RWPE1 (cell line): ENCODE measurements at regions not wholly inside any gene's neighbourhood (a gene's known extent, or its start where the extent isn't known, plus 50 kb on each side); places are given as distances from the start of the nearest gene placed in this dataset.

Experiments
- CTCF ChIA-PET: fragments of 350-600 bp; sonication (Branson Sonifier 250); formaldehyde crosslinking; extraction: SDS; loops from one replicate; lab custom pipeline; 2021; lab: Yijun Ruan, JAX
- POLR2A ChIA-PET: fragments of 400-600 bp; formaldehyde crosslinking; extraction: SDS; loops from one replicate; lab custom pipeline; 2020; ENCODE audit warnings: antibody characterized with exemption; ENCODE audit not compliant: low non-redundant PET; lab: Yijun Ruan, JAX
- DNase-seq: peaks from one replicate; pipeline ENCODE4 v3.0.0; 2012; ENCODE audit warnings: low spot score
- H3K27ac ChIP-seq: fragments of 450-650 bp; 2 replicates; pipeline ENCODE4 v1.5.1; 2017
- CTCF ChIP-seq: fragments of 450-650 bp; conservative IDR thresholded peaks from 2 replicates; pipeline ENCODE4 v1.5.1; 2017; ENCODE audit warnings: low read depth, mild to moderate bottlenecking

GRCh38 chr19:29090783-29091526 is 122.0 kb downstream of the UQCRFS1 start:
- DNase-seq = no peak
- CTCF ChIA-PET = no interaction called here
- no peak for TF ChIP-seq CTCF
- POLR2A ChIA-PET = no interaction called here
- H3K27ac ChIP-seq = no peak overlapping the region

DNA sequence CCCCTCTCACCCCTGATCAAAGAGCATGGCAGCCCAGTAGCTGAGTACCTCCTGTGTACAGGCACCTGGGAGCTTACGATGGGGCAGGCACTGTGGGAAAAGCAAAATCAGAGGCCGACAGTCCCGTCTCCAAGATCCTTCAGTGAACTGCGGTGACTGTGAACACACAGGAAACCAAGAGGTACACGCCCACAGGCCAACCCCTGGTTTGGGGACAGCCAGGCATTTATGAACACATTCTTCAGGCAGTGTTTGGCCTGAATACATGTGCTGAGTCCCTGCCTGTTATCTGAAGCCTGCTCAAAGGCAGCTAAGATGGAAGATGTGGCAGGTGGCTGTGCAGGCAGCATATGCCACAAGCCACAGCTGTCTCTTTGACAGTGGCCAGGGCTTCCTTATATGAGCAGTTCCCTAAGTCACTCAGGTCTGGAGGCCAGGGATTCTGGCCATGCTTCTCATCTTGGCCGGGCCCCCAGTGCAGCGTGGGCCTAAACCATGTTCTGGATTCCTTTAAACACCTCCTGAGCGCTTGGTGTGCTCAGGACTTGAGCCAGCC is 123.6 kb downstream of the UQCRFS1 start:
- CTCF ChIA-PET = interaction anchor here (0.6 kb wide), 1 partner anchor 439 kb away, joined by 3 read pairs; no protein-coding TSS in a partner anchor

GRCh38 chr19:29088761-29089160 is 124.2 kb downstream of the UQCRFS1 start:
- H3K27ac ChIP-seq = no peak overlapping the region
- TF ChIP-seq CTCF = no peak
- POLR2A ChIA-PET = no interaction called here
- CTCF ChIA-PET = interaction anchor here (0.6 kb wide), 1 partner anchor 440 kb away, joined by 3 read pairs; no protein-coding TSS in a partner anchor
- DNase-seq = no peak

More for the DNA sequence above, 123.6 kb downstream of the UQCRFS1 start:
- no peak for DNase-seq
- POLR2A ChIA-PET = no interaction called here
- TF ChIP-seq CTCF = no peak
- H3K27ac ChIP-seq = no peak overlapping the region

DNA sequence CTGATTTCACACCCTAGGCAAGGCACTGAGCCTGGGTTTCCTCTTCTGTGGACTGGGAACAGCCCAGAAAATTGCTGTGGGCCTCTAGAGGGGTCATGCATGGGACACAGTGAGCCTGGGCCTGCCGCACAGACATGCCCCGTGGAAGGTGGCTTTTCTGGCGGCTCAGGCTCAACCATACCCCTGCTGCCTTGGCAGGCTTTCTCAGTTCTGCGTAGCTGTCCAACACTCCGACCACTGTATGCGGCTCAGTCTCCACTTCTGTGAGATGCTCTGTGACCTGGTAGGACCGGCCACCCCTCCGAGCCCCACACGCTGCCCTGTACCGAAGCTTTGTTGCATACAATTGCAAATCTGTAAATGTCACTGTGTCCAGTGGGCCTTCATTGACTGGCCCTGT is 126.3 kb downstream of the UQCRFS1 start:
- ChIA-PET POLR2A (no interaction called here), CTCF (interaction anchor here (0.7 kb wide), 1 partner anchor 178 kb away, joined by 6 read pairs; no protein-coding TSS in a partner anchor)
- H3K27ac ChIP-seq = no peak overlapping the region
- no peak for DNase-seq
- TF ChIP-seq CTCF = no peak

GRCh38 chr19:29086182-29086581 is 126.8 kb downstream of the UQCRFS1 start:
- no peak overlapping the region for H3K27ac ChIP-seq
- no peak for DNase-seq
- no peak for TF ChIP-seq CTCF
- ChIA-PET CTCF (interaction anchor here (0.7 kb wide), 1 partner anchor 178 kb away, joined by 6 read pairs; no protein-coding TSS in a partner anchor), POLR2A (no interaction called here)

GRCh38 chr19:29085630-29086029 is 127.3 kb downstream of the UQCRFS1 start:
- ChIA-PET CTCF (no interaction called here), POLR2A (no interaction called here)

More at GRCh38 chr19:29085630-29086029, 127.3 kb downstream of the UQCRFS1 start:
- DNase-seq = no peak
- no peak overlapping the region for H3K27ac ChIP-seq
- no peak for TF ChIP-seq CTCF
